ENCODE measurements at regions not wholly inside any gene's neighbourhood (a gene's known extent, or its start where the extent isn't known, plus 50 kb on each side); places are given as distances from the start of the nearest gene placed in this dataset.

DNA sequence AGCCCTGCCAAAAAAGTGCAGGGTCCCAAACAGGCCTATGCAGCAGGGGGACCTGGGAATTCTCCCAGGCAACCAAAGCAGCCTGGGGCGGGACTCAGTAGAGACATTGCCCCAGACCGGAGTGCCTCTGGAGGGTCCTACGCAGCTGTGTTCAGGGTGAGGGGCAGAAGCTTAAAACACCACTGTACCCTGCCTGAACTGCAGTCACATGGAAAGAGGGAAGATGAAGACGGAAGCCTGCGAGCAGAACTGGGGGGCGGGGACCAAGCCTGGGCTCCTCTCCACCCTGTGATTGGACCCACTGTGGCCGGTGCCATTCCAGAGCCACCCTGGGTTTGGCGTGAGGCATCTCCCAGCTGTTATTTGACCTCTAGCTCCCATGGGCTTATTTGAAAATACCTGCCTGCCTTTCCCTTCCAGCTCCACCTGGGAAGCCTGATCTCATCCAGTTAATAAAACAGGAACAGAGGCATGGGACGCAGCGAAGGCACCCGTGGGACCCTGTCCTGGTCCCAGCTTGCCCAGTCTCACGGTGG lies 183.1 kb downstream of the SMAD2 start:
- H3K4me1 Mint-ChIP-seq (ENCODE audit: low read depth), result no peaks in the 10 kb centered on the region

GRCh38 chr18:47746615-47747014 lies 183.8 kb downstream of the SMAD2 start:
- no peak overlapping the region for H3K4me3 Mint-ChIP-seq (ENCODE audit: unreplicated experiment)
- peaks cover 48% of the 10 kb centered on the region for H3K27me3 Mint-ChIP-seq (ENCODE audit: low read depth)
- no peak for DNase-seq (ENCODE audit: low spot score)
- no peak overlapping the region for H3K27ac Mint-ChIP-seq (ENCODE audit: unreplicated experiment)
- H3K9me3 Mint-ChIP-seq (ENCODE audit: low read depth), result no peaks in the 10 kb centered on the region
- no peaks in the 10 kb centered on the region for H3K4me1 Mint-ChIP-seq (ENCODE audit: low read depth)
- no peaks in the 10 kb centered on the region for H3K36me3 Mint-ChIP-seq (ENCODE audit: low read depth)
- TF ChIP-seq, protein P1, sequence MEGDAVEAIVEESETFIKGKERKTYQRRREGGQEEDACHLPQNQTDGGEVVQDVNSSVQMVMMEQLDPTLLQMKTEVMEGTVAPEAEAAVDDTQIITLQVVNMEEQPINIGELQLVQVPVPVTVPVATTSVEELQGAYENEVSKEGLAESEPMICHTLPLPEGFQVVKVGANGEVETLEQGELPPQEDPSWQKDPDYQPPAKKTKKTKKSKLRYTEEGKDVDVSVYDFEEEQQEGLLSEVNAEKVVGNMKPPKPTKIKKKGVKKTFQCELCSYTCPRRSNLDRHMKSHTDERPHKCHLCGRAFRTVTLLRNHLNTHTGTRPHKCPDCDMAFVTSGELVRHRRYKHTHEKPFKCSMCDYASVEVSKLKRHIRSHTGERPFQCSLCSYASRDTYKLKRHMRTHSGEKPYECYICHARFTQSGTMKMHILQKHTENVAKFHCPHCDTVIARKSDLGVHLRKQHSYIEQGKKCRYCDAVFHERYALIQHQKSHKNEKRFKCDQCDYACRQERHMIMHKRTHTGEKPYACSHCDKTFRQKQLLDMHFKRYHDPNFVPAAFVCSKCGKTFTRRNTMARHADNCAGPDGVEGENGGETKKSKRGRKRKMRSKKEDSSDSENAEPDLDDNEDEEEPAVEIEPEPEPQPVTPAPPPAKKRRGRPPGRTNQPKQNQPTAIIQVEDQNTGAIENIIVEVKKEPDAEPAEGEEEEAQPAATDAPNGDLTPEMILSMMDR (IDR thresholded peaks at IDR 0.05), result no peak

More for the DNA sequence above, 183.1 kb downstream of the SMAD2 start:
- Mint-ChIP-seq H3K4me3 (ENCODE audit: unreplicated experiment) (no peak overlapping the region), H3K27me3 (ENCODE audit: low read depth) (peaks cover 45% of the 10 kb centered on the region), H3K36me3 (ENCODE audit: low read depth) (no peaks in the 10 kb centered on the region), H3K9me3 (ENCODE audit: low read depth) (no peaks in the 10 kb centered on the region), H3K27ac (ENCODE audit: unreplicated experiment) (no peak overlapping the region)
- TF ChIP-seq, protein P1 (IDR thresholded peaks at IDR 0.05), result no peak
- DNase-seq (ENCODE audit: low spot score), result no peak

GRCh38 chr18:47745227-47745626 lies 185.2 kb downstream of the SMAD2 start:
- H3K27me3 Mint-ChIP-seq (ENCODE audit: low read depth), result peaks cover 47% of the 10 kb centered on the region

GRCh38 chr18:47737956-47738355 lies 192.5 kb downstream of the SMAD2 start:
- no peak overlapping the region for H3K4me3 Mint-ChIP-seq (ENCODE audit: unreplicated experiment)
- TF ChIP-seq, protein P1 (IDR thresholded peaks at IDR 0.05), result no peak
- DNase-seq (ENCODE audit: low spot score), result no peak
- peaks cover 63% of the 10 kb centered on the region for H3K27me3 Mint-ChIP-seq (ENCODE audit: low read depth)
- H3K9me3 Mint-ChIP-seq (ENCODE audit: low read depth), result peaks cover 4% of the 10 kb centered on the region
- no peaks in the 10 kb centered on the region for H3K4me1 Mint-ChIP-seq (ENCODE audit: low read depth)
- no peak overlapping the region for H3K27ac Mint-ChIP-seq (ENCODE audit: unreplicated experiment)
- H3K36me3 Mint-ChIP-seq (ENCODE audit: low read depth), result peaks cover 6% of the 10 kb centered on the region

More at GRCh38 chr18:47745227-47745626, 185.2 kb downstream of the SMAD2 start:
- Mint-ChIP-seq H3K4me1 (ENCODE audit: low read depth) (no peaks in the 10 kb centered on the region), H3K36me3 (ENCODE audit: low read depth) (no peaks in the 10 kb centered on the region), H3K4me3 (ENCODE audit: unreplicated experiment) (no peak overlapping the region), H3K9me3 (ENCODE audit: low read depth) (no peaks in the 10 kb centered on the region), H3K27ac (ENCODE audit: unreplicated experiment) (no peak overlapping the region)
- TF ChIP-seq, protein P1 (IDR thresholded peaks at IDR 0.05), result no peak
- DNase-seq (ENCODE audit: low spot score), result no peak

GRCh38 chr18:47737198-47737830 lies 193.1 kb downstream of the SMAD2 start:
- Mint-ChIP-seq H3K4me1 (ENCODE audit: low read depth) (no peaks in the 10 kb centered on the region), H3K27me3 (ENCODE audit: low read depth) (peaks cover 63% of the 10 kb centered on the region), H3K9me3 (ENCODE audit: low read depth) (peaks cover 4% of the 10 kb centered on the region), H3K27ac (ENCODE audit: unreplicated experiment) (no peak overlapping the region), H3K4me3 (ENCODE audit: unreplicated experiment) (no peak overlapping the region), H3K36me3 (ENCODE audit: low read depth) (peaks cover 6% of the 10 kb centered on the region)
- TF ChIP-seq, protein P1 (IDR thresholded peaks at IDR 0.05), result no peak
- DNase-seq (ENCODE audit: low spot score), result no peak

All from chondrocyte (in vitro differentiated cells).